Chondrocyte (in vitro differentiated cells): ENCODE measurements at regions not wholly inside any gene's neighbourhood (a gene's known extent, or its start where the extent isn't known, plus 50 kb on each side); places are given as distances from the start of the nearest gene placed in this dataset.

Experiments used
- DNase-seq: peaks from one replicate; pipeline ENCODE4 v3.0.0; 2021; ENCODE audit warnings: mixed read lengths, low spot score
- H3K27ac Mint-ChIP-seq: one replicate; pipeline ENCODE4 v1.8.0; 2021; ENCODE audit warnings: mild to moderate bottlenecking, moderate library complexity, mixed read lengths; ENCODE audit not compliant: unreplicated experiment
- H3K27me3 Mint-ChIP-seq: 2 replicates; pipeline ENCODE4 v1.8.0; 2021; ENCODE audit warnings: low read depth, mixed read lengths
- H3K36me3 Mint-ChIP-seq: 2 replicates; pipeline ENCODE4 v1.8.0; 2021; ENCODE audit warnings: low read depth, mixed read lengths
- H3K4me1 Mint-ChIP-seq: 2 replicates; pipeline ENCODE4 v1.8.0; 2021; ENCODE audit warnings: low read depth, mild to moderate bottlenecking, mixed read lengths
- H3K4me3 Mint-ChIP-seq: one replicate; pipeline ENCODE4 v1.8.0; 2021; ENCODE audit warnings: mild to moderate bottlenecking, moderate library complexity, mixed read lengths; ENCODE audit not compliant: unreplicated experiment
- H3K9me3 Mint-ChIP-seq: 2 replicates; pipeline ENCODE4 v1.8.0; 2021; ENCODE audit warnings: low read depth, mixed read lengths
- TF ChIP-seq, protein P1 (sequence below): fragments of 200-600 bp; sonication (generic); IDR thresholded peaks from 2 replicates; pipeline ENCODE4 v1.5.0; 2021; ENCODE audit warnings: antibody characterized with exemption, mild to moderate bottlenecking, moderate library complexity

GRCh38 chr3:69591164-69591736 lies 148.0 kb upstream of the MITF start:
- DNase-seq: no peak
- Mint-ChIP-seq H3K4me1 (no peaks in the 10 kb centered on the region), H3K9me3 (peaks cover 13% of the 10 kb centered on the region), H3K4me3 (no peak overlapping the region), H3K27ac (no peak overlapping the region), H3K36me3 (peaks cover 3% of the 10 kb centered on the region), H3K27me3 (peaks cover 21% of the 10 kb centered on the region)
- TF ChIP-seq, protein P1, sequence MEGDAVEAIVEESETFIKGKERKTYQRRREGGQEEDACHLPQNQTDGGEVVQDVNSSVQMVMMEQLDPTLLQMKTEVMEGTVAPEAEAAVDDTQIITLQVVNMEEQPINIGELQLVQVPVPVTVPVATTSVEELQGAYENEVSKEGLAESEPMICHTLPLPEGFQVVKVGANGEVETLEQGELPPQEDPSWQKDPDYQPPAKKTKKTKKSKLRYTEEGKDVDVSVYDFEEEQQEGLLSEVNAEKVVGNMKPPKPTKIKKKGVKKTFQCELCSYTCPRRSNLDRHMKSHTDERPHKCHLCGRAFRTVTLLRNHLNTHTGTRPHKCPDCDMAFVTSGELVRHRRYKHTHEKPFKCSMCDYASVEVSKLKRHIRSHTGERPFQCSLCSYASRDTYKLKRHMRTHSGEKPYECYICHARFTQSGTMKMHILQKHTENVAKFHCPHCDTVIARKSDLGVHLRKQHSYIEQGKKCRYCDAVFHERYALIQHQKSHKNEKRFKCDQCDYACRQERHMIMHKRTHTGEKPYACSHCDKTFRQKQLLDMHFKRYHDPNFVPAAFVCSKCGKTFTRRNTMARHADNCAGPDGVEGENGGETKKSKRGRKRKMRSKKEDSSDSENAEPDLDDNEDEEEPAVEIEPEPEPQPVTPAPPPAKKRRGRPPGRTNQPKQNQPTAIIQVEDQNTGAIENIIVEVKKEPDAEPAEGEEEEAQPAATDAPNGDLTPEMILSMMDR: no peak

DNA sequence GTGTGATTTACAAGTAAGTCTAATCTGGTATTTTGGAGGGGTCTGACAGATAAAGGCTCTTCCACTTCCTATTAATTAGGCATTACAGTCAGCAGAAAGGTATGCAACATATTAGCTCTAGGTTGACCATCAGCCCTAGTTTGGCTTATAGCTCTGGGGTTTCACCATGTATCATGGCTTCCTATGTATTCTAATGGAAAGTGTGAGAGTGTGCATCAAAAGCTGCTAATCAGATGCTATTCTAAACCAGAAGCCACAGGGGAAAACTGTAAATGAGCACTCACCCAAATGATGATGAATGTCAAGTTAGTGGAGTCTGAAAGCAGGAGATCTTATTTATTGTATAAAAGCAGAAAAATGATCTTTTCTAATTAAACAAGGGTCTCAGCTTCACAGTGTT lies 149.2 kb upstream of the MITF start:
- Mint-ChIP-seq H3K36me3 (peaks cover 3% of the 10 kb centered on the region), H3K9me3 (peaks cover 16% of the 10 kb centered on the region), H3K4me3 (no peak overlapping the region), H3K4me1 (no peaks in the 10 kb centered on the region), H3K27me3 (peaks cover 29% of the 10 kb centered on the region), H3K27ac (no peak overlapping the region)
- TF ChIP-seq, protein P1: no peak
- DNase-seq: no peak

GRCh38 chr3:69588170-69588569 lies 151.1 kb upstream of the MITF start:
- H3K36me3 Mint-ChIP-seq: peaks cover 3% of the 10 kb centered on the region
- TF ChIP-seq, protein P1: no peak
- no peaks in the 10 kb centered on the region for H3K4me1 Mint-ChIP-seq

GRCh38 chr3:69585472-69585871 lies 153.8 kb upstream of the MITF start:
- Mint-ChIP-seq H3K27ac (no peak overlapping the region), H3K36me3 (peaks cover 3% of the 10 kb centered on the region), H3K4me1 (no peaks in the 10 kb centered on the region), H3K27me3 (peaks cover 44% of the 10 kb centered on the region), H3K4me3 (no peak overlapping the region), H3K9me3 (peaks cover 12% of the 10 kb centered on the region)
- TF ChIP-seq, protein P1: no peak
- no peak for DNase-seq

More at GRCh38 chr3:69588170-69588569, 151.1 kb upstream of the MITF start:
- no peak overlapping the region for H3K27ac Mint-ChIP-seq
- no peak for DNase-seq
- no peak overlapping the region for H3K4me3 Mint-ChIP-seq
- H3K27me3 Mint-ChIP-seq: peaks cover 43% of the 10 kb centered on the region
- H3K9me3 Mint-ChIP-seq: peaks cover 16% of the 10 kb centered on the region

GRCh38 chr3:69582044-69582443 lies 157.2 kb upstream of the MITF start:
- peaks cover 3% of the 10 kb centered on the region for H3K36me3 Mint-ChIP-seq
- H3K4me1 Mint-ChIP-seq: no peaks in the 10 kb centered on the region
- H3K9me3 Mint-ChIP-seq: peaks cover 5% of the 10 kb centered on the region
- no peak overlapping the region for H3K4me3 Mint-ChIP-seq
- DNase-seq: no peak
- H3K27ac Mint-ChIP-seq: no peak overlapping the region
- TF ChIP-seq, protein P1: no peak
- peaks cover 45% of the 10 kb centered on the region for H3K27me3 Mint-ChIP-seq
